Tibial artery (tissue), 4 donors: ENCODE measurements at regions not wholly inside any gene's neighbourhood (a gene's known extent, or its start where the extent isn't known, plus 50 kb on each side); places are given as distances from the start of the nearest gene placed in this dataset.

Experiments used
- DNase-seq, 2 donors: peaks; one replicate each; pipeline ENCODE4 v3.0.0-alpha.2; 2019
- H3K27ac ChIP-seq, 2 donors: fragments of 200-600 bp; sonication (generic) in 1 of 2; 1 replicate in 1 of 2; 2 replicates in 1 of 2; pipeline ENCODE4 v1.5.1; 2018 to 2019; ENCODE audit warnings: mild to moderate bottlenecking in 1 of 2
- H3K27me3 ChIP-seq, 2 donors: fragments of 200-600 bp; sonication (generic) in 1 of 2; one replicate each; pipeline versions ENCODE4 v1.5.1 to v1.6.0; 2016 to 2019
- H3K36me3 ChIP-seq, 3 donors: fragments of 200-600 bp; sonication (generic) in 2 of 3; one replicate each; pipeline ENCODE4 v1.5.1; 2016 to 2019; ENCODE audit warnings: mild to moderate bottlenecking in 2 of 3
- H3K4me1 ChIP-seq, 4 donors: fragments of 200-600 bp; sonication (generic) in 2 of 4; 1 replicate in 3 of 4; 2 replicates in 1 of 4; pipeline ENCODE4 v1.5.1; 2016 to 2019
- H3K4me3 ChIP-seq, 2 donors: fragments of 200-600 bp; sonication (generic) in 1 of 2; 1 replicate in 1 of 2; 2 replicates in 1 of 2; pipeline ENCODE4 v1.5.1; 2018 to 2019; ENCODE audit warnings: mild to moderate bottlenecking in 2 of 2
- H3K9me3 ChIP-seq, 3 donors: fragments of 200-600 bp; sonication (generic) in 1 of 3; one replicate each; pipeline ENCODE4 v1.5.1; 2016 to 2019
- intact Hi-C: fragments of 100-400 bp; cut with DNase I; formaldehyde crosslinking; loops from one replicate; pipeline ENCODE4 v1.15.0; 2023; ENCODE audit warnings: low total_unique reads
- TF ChIP-seq, protein P1 (sequence below), 2 experiments: fragments of 200-600 bp in 1 of 2; fragments of 450-650 bp in 1 of 2; IDR thresholded peaks; one replicate each; pipeline ENCODE4 v1.5.1; 2017 to 2019; ENCODE audit warnings: antibody characterized with exemption in 2 of 2, mild to moderate bottlenecking in 1 of 2, moderate library complexity in 1 of 2

- Histone ChIP-seq H3K4me3 (no peak overlapping the region), H3K27ac (no peak overlapping the region), H3K36me3 (no peaks in the 10 kb centered on the region), H3K4me1 (no peaks in the 10 kb centered on the region), H3K27me3 (no peaks in the 10 kb centered on the region), H3K9me3 (peaks cover 0 to 7% (median 0%) of the 10 kb centered on the region in 3 donors)
- TF ChIP-seq, protein P1, sequence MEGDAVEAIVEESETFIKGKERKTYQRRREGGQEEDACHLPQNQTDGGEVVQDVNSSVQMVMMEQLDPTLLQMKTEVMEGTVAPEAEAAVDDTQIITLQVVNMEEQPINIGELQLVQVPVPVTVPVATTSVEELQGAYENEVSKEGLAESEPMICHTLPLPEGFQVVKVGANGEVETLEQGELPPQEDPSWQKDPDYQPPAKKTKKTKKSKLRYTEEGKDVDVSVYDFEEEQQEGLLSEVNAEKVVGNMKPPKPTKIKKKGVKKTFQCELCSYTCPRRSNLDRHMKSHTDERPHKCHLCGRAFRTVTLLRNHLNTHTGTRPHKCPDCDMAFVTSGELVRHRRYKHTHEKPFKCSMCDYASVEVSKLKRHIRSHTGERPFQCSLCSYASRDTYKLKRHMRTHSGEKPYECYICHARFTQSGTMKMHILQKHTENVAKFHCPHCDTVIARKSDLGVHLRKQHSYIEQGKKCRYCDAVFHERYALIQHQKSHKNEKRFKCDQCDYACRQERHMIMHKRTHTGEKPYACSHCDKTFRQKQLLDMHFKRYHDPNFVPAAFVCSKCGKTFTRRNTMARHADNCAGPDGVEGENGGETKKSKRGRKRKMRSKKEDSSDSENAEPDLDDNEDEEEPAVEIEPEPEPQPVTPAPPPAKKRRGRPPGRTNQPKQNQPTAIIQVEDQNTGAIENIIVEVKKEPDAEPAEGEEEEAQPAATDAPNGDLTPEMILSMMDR (IDR thresholded peaks at IDR 0.05) = no peak
- intact Hi-C loops = no loop called here
- no peak for DNase-seq
These were observed 687.9 kb downstream of the ARAP2 start for GRCh38 chr4:35556387-35556786.

DNA sequence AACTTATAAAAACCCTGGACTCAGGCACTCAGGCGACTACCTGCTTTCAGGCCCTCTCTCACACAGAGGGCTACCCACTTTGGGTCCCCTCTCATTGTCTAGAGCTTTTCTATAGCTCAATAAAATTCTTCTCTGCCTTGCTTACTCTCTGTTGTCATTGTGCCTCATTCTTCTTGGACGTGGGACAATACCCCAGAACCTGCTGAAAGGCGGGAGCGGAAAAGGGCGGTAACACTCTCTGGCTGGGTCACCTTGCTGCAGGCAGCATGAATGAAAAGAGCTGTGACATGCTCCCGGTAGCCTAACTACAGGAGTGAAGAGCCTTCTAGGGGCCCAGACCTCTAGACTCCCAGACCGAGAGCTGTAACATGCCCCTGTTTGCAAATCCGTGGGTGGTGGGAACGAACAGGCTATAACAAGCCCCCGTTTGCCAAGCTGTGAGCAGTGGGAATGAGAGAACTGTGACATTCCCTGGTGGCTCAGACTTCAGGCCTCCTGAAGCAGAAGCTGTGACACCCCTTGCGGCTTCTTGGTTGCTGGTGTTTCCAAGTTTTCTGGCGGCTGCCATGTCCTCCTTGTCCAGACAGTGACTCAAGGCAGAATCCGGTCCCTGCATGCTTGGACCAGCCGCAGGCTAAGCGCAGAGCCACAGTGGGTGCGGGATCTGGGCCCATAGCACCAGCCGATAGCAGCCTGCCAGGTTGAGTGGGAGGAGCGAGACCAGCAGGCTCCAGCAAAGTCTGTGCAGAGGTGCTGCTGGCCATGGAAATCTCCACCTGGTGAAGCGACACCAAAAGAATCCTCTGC is 684.6 kb downstream of the ARAP2 start:
- H3K36me3 ChIP-seq = no peaks in the 10 kb centered on the region
- TF ChIP-seq, protein P1 (IDR thresholded peaks at IDR 0.05) = no peak
- intact Hi-C loops = no loop called here
- peaks cover 0 to 7% (median 0%) of the 10 kb centered on the region in 3 donors for H3K9me3 ChIP-seq
- no peak for DNase-seq
- H3K27ac ChIP-seq = no peak overlapping the region
- no peaks in the 10 kb centered on the region for H3K4me1 ChIP-seq
- no peak overlapping the region for H3K4me3 ChIP-seq
- no peaks in the 10 kb centered on the region for H3K27me3 ChIP-seq

- H3K27me3 ChIP-seq = no peaks in the 10 kb centered on the region
- peaks cover 0 to 7% (median 0%) of the 10 kb centered on the region in 3 donors for H3K9me3 ChIP-seq
- no peak overlapping the region for H3K27ac ChIP-seq
- H3K36me3 ChIP-seq = no peaks in the 10 kb centered on the region
- no peak for DNase-seq
- intact Hi-C loops = no loop called here
- no peaks in the 10 kb centered on the region for H3K4me1 ChIP-seq
- H3K4me3 ChIP-seq = no peak overlapping the region
- TF ChIP-seq, protein P1 (IDR thresholded peaks at IDR 0.05) = no peak
These were observed 681.5 kb downstream of the ARAP2 start for GRCh38 chr4:35562861-35563260.

DNA sequence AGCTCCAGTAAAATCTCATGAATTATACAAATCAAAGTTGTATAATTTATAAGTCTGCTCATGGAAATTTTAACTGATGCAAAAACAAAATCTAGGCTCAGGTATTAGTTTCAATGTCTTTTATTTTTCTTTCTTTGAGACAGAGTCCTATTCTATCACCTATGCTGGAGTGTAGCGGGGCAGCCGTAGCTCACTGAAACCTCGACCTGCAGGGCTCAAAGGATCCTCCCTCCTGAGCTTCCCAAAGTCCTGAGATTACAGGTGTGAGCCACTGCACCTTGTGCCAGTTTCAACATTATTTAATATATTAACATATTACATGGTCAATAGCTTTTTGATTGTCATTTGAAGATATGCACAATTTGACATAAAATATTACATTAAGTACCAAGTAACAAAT is 678.7 kb downstream of the ARAP2 start:
- Histone ChIP-seq H3K27me3 (no peaks in the 10 kb centered on the region), H3K27ac (no peak overlapping the region), H3K4me1 (no peaks in the 10 kb centered on the region), H3K9me3 (no peaks in the 10 kb centered on the region), H3K4me3 (no peak overlapping the region), H3K36me3 (no peaks in the 10 kb centered on the region)
- TF ChIP-seq, protein P1 (IDR thresholded peaks at IDR 0.05) = no peak
- intact Hi-C loops = no loop called here
- DNase-seq = no peak

GRCh38 chr4:35591035-35591434 is 653.3 kb downstream of the ARAP2 start:
- Histone ChIP-seq H3K36me3 (no peaks in the 10 kb centered on the region), H3K4me1 (no peaks in the 10 kb centered on the region), H3K27ac (no peak overlapping the region), H3K4me3 (no peak overlapping the region), H3K9me3 (no peaks in the 10 kb centered on the region), H3K27me3 (no peaks in the 10 kb centered on the region)
- intact Hi-C loops = no loop called here
- TF ChIP-seq, protein P1 (IDR thresholded peaks at IDR 0.05) = no peak
- DNase-seq = no peak
